Endodermal cell (in vitro differentiated cells): ENCODE measurements at regions not wholly inside any gene's neighbourhood (a gene's known extent, or its start where the extent isn't known, plus 50 kb on each side); places are given as distances from the start of the nearest gene placed in this dataset.

Experiments
- DNase-seq: peaks from one replicate; pipeline ENCODE4 v3.0.0-alpha.2; 2017
- H3K27ac ChIP-seq: 2 replicates; pipeline ENCODE4 v1.5.1; 2013; ENCODE audit warnings: mild to moderate bottlenecking, low read depth, low read length, moderate library complexity
- H3K27me3 ChIP-seq: 2 replicates; pipeline ENCODE4 v1.6.1; 2013; ENCODE audit warnings: mild to moderate bottlenecking, low read length, moderate library complexity; ENCODE audit not compliant: insufficient read depth, control insufficient read depth, poor library complexity, severe bottlenecking
- H3K36me3 ChIP-seq: 2 replicates; pipeline ENCODE4 v1.7.0; 2013; ENCODE audit warnings: mild to moderate bottlenecking, low read length, moderate library complexity; ENCODE audit not compliant: control insufficient read depth, insufficient read depth
- H3K4me1 ChIP-seq: one replicate; pipeline ENCODE4 v1.7.0; 2013; ENCODE audit warnings: low read length; ENCODE audit not compliant: control insufficient read depth, insufficient read depth
- H3K4me3 ChIP-seq: 2 replicates; pipeline ENCODE4 v1.5.1; 2013; ENCODE audit warnings: mild to moderate bottlenecking, low read length, moderate library complexity
- H3K9ac ChIP-seq: 2 replicates; pipeline ENCODE4 v1.6.1; 2013; ENCODE audit warnings: mild to moderate bottlenecking, low read length, moderate library complexity; ENCODE audit not compliant: poor library complexity, severe bottlenecking; ENCODE audit errors: extremely low read depth
- H3K9me3 ChIP-seq: 2 replicates; pipeline ENCODE4 v1.6.1; 2013; ENCODE audit warnings: mild to moderate bottlenecking, low read length, moderate library complexity; ENCODE audit not compliant: control insufficient read depth
- H3K27ac Mint-ChIP-seq: 2 replicates; pipeline ENCODE4 v1.8.0; 2020; ENCODE audit warnings: mixed read lengths
- H3K27me3 Mint-ChIP-seq: 2 replicates; pipeline ENCODE4 v1.8.0; 2021; ENCODE audit warnings: mild to moderate bottlenecking, mixed read lengths; ENCODE audit not compliant: insufficient read depth
- H3K36me3 Mint-ChIP-seq: 2 replicates; pipeline ENCODE4 v1.8.0; 2020; ENCODE audit warnings: low read depth, mixed read lengths
- H3K4me1 Mint-ChIP-seq: 2 replicates; pipeline ENCODE4 v1.8.0; 2020; ENCODE audit warnings: mixed read lengths
- H3K4me3 Mint-ChIP-seq: 2 replicates; pipeline ENCODE4 v1.8.0; 2020; ENCODE audit warnings: mild to moderate bottlenecking, moderate library complexity, mixed read lengths
- H3K9me3 Mint-ChIP-seq: 2 replicates; pipeline ENCODE4 v1.8.0; 2020; ENCODE audit warnings: mild to moderate bottlenecking, mixed read lengths
- WGBS, 2 experiments: methylation state at CpG; one replicate each; pipeline versions ENCODE4 v1.1.5 to v1.1.7; 2013; ENCODE audit warnings: missing lambda C conversion rate in 2 of 2, mixed read lengths in 1 of 2; ENCODE audit not compliant: insufficient coverage in 1 of 2, insufficient read length in 1 of 2; 5-methylcytosine and 5-hydroxymethylcytosine counted together
- TF ChIP-seq, protein P1 (sequence below): fragments of 200-600 bp; sonication (generic); conservative IDR thresholded peaks from 2 replicates; pipeline ENCODE4 v1.5.0; 2021; ENCODE audit warnings: antibody characterized with exemption, mild to moderate bottlenecking

GRCh38 chr11:34566208-34566551, 52.6 kb upstream of the ELF5 start:
- no peaks in the 10 kb centered on the region for H3K27me3 ChIP-seq
- H3K4me3 Mint-ChIP-seq = no peak overlapping the region
- TF ChIP-seq, protein P1, sequence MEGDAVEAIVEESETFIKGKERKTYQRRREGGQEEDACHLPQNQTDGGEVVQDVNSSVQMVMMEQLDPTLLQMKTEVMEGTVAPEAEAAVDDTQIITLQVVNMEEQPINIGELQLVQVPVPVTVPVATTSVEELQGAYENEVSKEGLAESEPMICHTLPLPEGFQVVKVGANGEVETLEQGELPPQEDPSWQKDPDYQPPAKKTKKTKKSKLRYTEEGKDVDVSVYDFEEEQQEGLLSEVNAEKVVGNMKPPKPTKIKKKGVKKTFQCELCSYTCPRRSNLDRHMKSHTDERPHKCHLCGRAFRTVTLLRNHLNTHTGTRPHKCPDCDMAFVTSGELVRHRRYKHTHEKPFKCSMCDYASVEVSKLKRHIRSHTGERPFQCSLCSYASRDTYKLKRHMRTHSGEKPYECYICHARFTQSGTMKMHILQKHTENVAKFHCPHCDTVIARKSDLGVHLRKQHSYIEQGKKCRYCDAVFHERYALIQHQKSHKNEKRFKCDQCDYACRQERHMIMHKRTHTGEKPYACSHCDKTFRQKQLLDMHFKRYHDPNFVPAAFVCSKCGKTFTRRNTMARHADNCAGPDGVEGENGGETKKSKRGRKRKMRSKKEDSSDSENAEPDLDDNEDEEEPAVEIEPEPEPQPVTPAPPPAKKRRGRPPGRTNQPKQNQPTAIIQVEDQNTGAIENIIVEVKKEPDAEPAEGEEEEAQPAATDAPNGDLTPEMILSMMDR = no peak
- H3K36me3 ChIP-seq = no peaks in the 10 kb centered on the region
- no peak overlapping the region for H3K4me3 ChIP-seq
- H3K9ac ChIP-seq = no peak overlapping the region
- H3K9me3 Mint-ChIP-seq = no peaks in the 10 kb centered on the region
- no peaks in the 10 kb centered on the region for H3K9me3 ChIP-seq
- H3K27ac ChIP-seq = no peak overlapping the region
- H3K27me3 Mint-ChIP-seq = peaks cover 13% of the 10 kb centered on the region
- H3K27ac Mint-ChIP-seq = no peak overlapping the region
- peaks cover 20% of the 10 kb centered on the region for H3K4me1 ChIP-seq
- H3K4me1 Mint-ChIP-seq = peaks cover 25% of the 10 kb centered on the region
- H3K36me3 Mint-ChIP-seq = no peaks in the 10 kb centered on the region
- WGBS, 2 experiments = 95 to 100% methylated on average over 2 to 3 of the region's 3 CpGs
- no peak for DNase-seq

DNA sequence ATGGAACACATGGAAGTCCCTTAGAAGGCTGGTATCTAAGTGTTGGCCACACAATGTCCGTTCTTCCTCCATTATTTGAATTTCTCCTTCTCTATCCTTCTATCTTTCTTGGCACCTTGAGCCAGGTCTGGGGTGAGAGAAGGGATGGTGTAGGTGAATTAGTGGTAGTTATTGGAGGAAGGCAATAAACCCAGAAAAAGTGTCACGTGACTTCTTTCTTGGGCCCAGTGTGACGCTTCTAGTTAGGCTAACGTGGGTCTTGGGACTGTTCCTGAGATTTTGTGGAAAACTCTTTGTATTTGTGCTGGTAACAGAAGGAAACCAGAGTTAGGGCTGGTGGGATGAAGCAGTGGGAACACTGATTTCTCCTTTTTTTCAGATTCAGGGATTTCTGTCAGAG, 53.1 kb upstream of the ELF5 start:
- H3K4me1 ChIP-seq = peaks cover 20% of the 10 kb centered on the region
- Mint-ChIP-seq H3K27me3 (peaks cover 13% of the 10 kb centered on the region), H3K4me1 (peaks cover 25% of the 10 kb centered on the region), H3K36me3 (no peaks in the 10 kb centered on the region), H3K4me3 (no peak overlapping the region), H3K27ac (no peak overlapping the region), H3K9me3 (no peaks in the 10 kb centered on the region)
- H3K27me3 ChIP-seq = no peaks in the 10 kb centered on the region
- H3K36me3 ChIP-seq = no peaks in the 10 kb centered on the region
- no peak overlapping the region for H3K4me3 ChIP-seq
- H3K9me3 ChIP-seq = no peaks in the 10 kb centered on the region
- 95 to 98% methylated on average over 4 of the region's 4 CpGs for WGBS, 2 experiments
- DNase-seq = no peak
- no peak overlapping the region for H3K9ac ChIP-seq
- no peak overlapping the region for H3K27ac ChIP-seq
- TF ChIP-seq, protein P1 = no peak

GRCh38 chr11:34567733-34568132, 53.2 kb upstream of the EHF start:
- Histone ChIP-seq H3K4me1 (peaks cover 20% of the 10 kb centered on the region), H3K27ac (no peak overlapping the region), H3K27me3 (no peaks in the 10 kb centered on the region), H3K36me3 (no peaks in the 10 kb centered on the region), H3K9ac (no peak overlapping the region), H3K9me3 (no peaks in the 10 kb centered on the region), H3K4me3 (no peak overlapping the region)
- peaks cover 25% of the 10 kb centered on the region for H3K4me1 Mint-ChIP-seq
- peaks cover 9% of the 10 kb centered on the region for H3K27me3 Mint-ChIP-seq
- no peak for DNase-seq
- TF ChIP-seq, protein P1 = no peak
- no peak overlapping the region for H3K4me3 Mint-ChIP-seq
- H3K27ac Mint-ChIP-seq = no peak overlapping the region
- no peaks in the 10 kb centered on the region for H3K9me3 Mint-ChIP-seq
- 71 to 72% methylated on average over 4 of the region's 4 CpGs for WGBS, 2 experiments
- H3K36me3 Mint-ChIP-seq = no peaks in the 10 kb centered on the region
